Esophagus squamous epithelium (tissue), 5 donors: ENCODE measurements at regions not wholly inside any gene's neighbourhood (a gene's known extent, or its start where the extent isn't known, plus 50 kb on each side); places are given as distances from the start of the nearest gene placed in this dataset.

ENCODE experiments used
- DNase-seq: peaks from one replicate; lab custom pipeline; 2025; lab: John Stamatoyannopoulos, UW
- H3K27ac ChIP-seq, 4 donors: fragments of 200-600 bp; sonication (generic); one replicate each; pipeline ENCODE4 v1.5.1; 2016 to 2019; ENCODE audit warnings: mild to moderate bottlenecking in 1 of 4
- H3K27me3 ChIP-seq, 4 donors: fragments of 200-600 bp; sonication (generic); 1 replicate in 3 of 4; 2 replicates in 1 of 4; pipeline versions ENCODE4 v1.5.1 to v1.6.0; 2017 to 2021; ENCODE audit warnings: antibody characterized with exemption in 1 of 4
- H3K36me3 ChIP-seq, 3 donors: fragments of 200-600 bp; sonication (generic); one replicate each; pipeline ENCODE4 v1.5.1; 2016 to 2019
- H3K4me1 ChIP-seq, 3 donors: fragments of 200-600 bp; sonication (generic); one replicate each; pipeline ENCODE4 v1.5.1; 2017 to 2019
- H3K4me3 ChIP-seq, 4 donors: fragments of 200-600 bp; sonication (generic); 1 replicate in 3 of 4; 2 replicates in 1 of 4; pipeline ENCODE4 v1.5.1; 2016 to 2019; ENCODE audit warnings: mild to moderate bottlenecking in 2 of 4, moderate library complexity in 1 of 4
- H3K9me3 ChIP-seq, 3 donors: fragments of 200-600 bp; sonication (generic); one replicate each; pipeline ENCODE4 v1.5.1; 2016 to 2019
- POLR2A ChIP-seq, 4 donors: fragments of 450-650 bp; IDR thresholded peaks; one replicate each; pipeline ENCODE4 v1.6.1; 2017; ENCODE audit warnings: antibody characterized with exemption in 4 of 4, mild to moderate bottlenecking in 4 of 4, moderate library complexity in 3 of 4
- WGBS, 2 donors: methylation state at CpG; one replicate each; pipeline ENCODE4 v1.1.5; 2018; 5-methylcytosine and 5-hydroxymethylcytosine counted together
- intact Hi-C: fragments of 100-400 bp; cut with DNase I; formaldehyde crosslinking; loops from one replicate; pipeline ENCODE4 v1.15.0; 2022
- TF ChIP-seq, protein P1 (sequence below), 6 experiments: fragments of 450-650 bp in 4 of 6; fragments of 200-600 bp in 2 of 6; sonication (generic) in 2 of 6; IDR thresholded peaks; one replicate each; pipeline ENCODE4 v1.5.1; 2016 to 2019; ENCODE audit warnings: antibody characterized with exemption in 6 of 6, mild to moderate bottlenecking in 4 of 6, moderate library complexity in 4 of 6
- donor health status: DM: yes; HTN: yes; CAD: no.

DNA sequence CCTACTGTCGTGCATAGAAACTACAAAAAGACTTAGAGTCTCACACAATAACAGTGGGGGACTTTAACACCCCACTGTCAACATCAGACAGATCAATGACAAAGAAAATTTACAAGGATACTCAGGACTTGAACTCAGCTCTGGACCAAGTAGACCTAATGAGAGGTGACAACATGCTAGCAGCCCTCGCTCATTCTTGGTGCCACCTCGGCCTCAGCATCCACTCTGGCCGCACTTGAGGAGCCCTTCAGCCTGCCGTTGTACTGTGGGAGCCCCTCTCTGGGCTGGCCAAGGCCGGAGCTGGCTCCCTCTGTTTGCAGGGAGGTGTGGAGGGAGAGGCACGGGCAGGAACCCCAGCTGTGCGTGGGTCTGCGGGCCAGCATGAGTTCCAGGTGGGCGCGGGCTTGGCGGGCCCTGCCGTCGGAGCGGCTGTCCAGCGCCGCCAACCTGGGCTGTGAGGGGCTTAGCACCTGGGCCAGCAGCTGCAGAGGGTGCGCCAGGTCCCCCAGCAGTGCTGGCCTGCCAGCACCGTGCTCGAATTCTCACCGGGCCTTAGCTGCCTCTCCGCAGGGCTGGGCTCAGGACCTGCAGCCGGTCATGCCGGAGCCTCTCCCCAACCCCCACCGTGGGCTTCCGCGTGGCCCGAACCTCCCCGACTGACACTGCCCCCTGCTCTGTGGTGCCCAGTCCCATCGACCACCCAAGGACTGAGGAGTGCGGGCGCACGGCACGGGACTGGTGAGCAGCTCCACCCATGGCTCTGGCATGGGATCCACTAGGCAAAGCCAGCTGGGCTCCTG is 205.6 kb downstream of the FRK start:
- no peaks in the 10 kb centered on the region for H3K27me3 ChIP-seq
- intact Hi-C loops: no loop called here
- H3K27ac ChIP-seq: no peak overlapping the region
- no peak for DNase-seq
- H3K4me1 ChIP-seq: no peaks in the 10 kb centered on the region
- no peak for TF ChIP-seq POLR2A (IDR thresholded peaks at IDR 0.05)
- TF ChIP-seq, protein P1, sequence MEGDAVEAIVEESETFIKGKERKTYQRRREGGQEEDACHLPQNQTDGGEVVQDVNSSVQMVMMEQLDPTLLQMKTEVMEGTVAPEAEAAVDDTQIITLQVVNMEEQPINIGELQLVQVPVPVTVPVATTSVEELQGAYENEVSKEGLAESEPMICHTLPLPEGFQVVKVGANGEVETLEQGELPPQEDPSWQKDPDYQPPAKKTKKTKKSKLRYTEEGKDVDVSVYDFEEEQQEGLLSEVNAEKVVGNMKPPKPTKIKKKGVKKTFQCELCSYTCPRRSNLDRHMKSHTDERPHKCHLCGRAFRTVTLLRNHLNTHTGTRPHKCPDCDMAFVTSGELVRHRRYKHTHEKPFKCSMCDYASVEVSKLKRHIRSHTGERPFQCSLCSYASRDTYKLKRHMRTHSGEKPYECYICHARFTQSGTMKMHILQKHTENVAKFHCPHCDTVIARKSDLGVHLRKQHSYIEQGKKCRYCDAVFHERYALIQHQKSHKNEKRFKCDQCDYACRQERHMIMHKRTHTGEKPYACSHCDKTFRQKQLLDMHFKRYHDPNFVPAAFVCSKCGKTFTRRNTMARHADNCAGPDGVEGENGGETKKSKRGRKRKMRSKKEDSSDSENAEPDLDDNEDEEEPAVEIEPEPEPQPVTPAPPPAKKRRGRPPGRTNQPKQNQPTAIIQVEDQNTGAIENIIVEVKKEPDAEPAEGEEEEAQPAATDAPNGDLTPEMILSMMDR (IDR thresholded peaks at IDR 0.05): no peak
- WGBS, 2 donors: 85 to 94% methylated on average over 6 to 15 of the region's 34 CpGs
- peaks cover 0 to 11% (median 2%) of the 10 kb centered on the region in 3 donors for H3K9me3 ChIP-seq
- H3K4me3 ChIP-seq: no peak overlapping the region
- H3K36me3 ChIP-seq: no peaks in the 10 kb centered on the region

DNA sequence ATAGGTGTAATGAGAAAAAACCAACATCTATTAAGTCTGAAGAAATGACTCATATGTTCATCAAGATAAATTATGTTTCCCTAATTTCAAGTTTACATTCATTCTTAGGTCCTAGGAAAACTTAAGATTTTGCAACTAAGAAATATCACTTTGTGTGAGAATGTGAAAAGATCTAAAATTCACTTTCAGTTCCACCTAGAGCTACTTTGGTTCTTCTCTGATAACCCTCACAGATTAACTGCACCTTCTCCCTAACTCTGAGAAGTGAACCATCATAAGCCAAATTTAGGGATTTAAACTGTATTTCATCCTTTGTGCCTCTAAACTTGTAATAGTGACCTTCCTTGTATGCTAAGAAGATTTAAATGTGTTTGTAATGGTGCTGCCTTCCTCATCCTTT is 213.0 kb downstream of the FRK start:
- intact Hi-C loops: no loop called here
- Histone ChIP-seq H3K27ac (no peak overlapping the region), H3K36me3 (no peaks in the 10 kb centered on the region), H3K4me1 (no peaks in the 10 kb centered on the region), H3K4me3 (no peak overlapping the region), H3K9me3 (no peaks in the 10 kb centered on the region), H3K27me3 (no peaks in the 10 kb centered on the region)
- TF ChIP-seq, protein P1 (IDR thresholded peaks at IDR 0.05): no peak
- no peak for TF ChIP-seq POLR2A (IDR thresholded peaks at IDR 0.05)
- DNase-seq: no peak

DNA sequence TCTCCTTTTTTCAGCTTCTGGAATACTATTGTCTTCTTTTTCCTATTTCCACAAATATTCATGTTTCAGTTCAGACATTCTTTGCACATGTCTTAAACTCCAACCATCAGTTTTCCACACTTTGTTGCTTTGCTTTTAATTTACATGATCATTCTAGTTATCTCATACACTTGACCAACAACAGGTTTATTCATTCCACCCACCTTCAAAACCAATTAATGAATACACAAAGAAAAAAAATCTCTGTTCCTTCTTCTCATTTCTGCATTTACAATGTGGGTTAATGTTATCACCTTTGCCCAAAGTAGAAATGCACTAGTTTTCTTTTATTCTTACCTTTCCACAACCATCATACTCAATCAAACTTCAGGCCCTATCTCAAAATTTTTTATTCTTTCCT is 216.7 kb downstream of the FRK start:
- H3K27me3 ChIP-seq: no peaks in the 10 kb centered on the region
- no peaks in the 10 kb centered on the region for H3K4me1 ChIP-seq
- no peak for DNase-seq
- TF ChIP-seq, protein P1 (IDR thresholded peaks at IDR 0.05): no peak
- TF ChIP-seq POLR2A (IDR thresholded peaks at IDR 0.05): no peak
- no peak overlapping the region for H3K4me3 ChIP-seq
- H3K36me3 ChIP-seq: no peaks in the 10 kb centered on the region
- H3K9me3 ChIP-seq: no peaks in the 10 kb centered on the region
- H3K27ac ChIP-seq: no peak overlapping the region
- intact Hi-C loops: no loop called here

DNA sequence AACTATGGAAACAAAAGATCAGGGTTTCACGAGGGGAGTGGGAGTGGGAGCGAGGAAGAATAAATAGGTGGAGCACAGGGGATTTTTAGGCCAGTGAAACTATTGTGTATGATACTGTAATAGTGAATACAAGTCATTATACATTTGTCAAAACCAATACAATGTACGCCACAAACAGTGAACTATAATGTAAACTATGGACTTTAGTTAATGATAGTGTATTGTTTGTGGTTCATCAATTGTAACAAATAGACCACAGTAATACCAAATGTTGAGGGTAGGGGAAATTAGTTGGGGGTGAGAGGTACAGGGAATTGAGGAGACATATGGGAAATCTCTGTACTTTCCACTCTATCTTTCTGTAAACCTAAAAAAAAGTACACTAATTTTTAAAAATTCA is 218.4 kb downstream of the FRK start:
- 54 to 62% methylated on average over 3 of the region's 3 CpGs for WGBS, 2 donors
- intact Hi-C loops: no loop called here

DNA sequence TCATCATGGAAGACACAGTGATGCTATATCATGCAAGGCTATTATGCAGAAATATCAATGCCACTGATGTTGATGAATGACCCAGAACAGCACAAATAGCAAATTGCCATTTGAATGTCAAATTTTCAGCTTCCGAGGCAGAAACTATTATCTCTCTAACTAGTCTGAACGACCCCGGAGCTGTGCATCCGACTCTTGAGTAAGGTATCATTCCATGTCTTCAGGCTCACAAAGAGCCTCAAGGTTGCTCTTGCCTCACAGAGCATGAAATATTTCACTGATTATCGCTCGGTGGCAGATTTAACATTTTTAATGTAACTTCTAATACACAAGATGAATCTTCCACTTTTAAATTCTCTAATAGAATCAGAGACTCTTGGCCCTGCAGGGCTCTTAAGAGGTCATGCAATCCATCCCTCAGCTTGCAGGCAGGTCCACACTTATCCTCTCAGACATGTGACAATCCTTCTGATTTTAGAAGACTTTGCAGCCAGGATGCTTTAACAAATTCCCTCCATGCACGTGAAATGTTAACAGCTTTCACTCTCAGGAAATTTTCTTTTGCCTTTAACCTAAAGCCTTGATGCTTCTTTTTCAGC is 221.0 kb downstream of the FRK start:
- no peak for TF ChIP-seq POLR2A (IDR thresholded peaks at IDR 0.05)
- TF ChIP-seq, protein P1 (IDR thresholded peaks at IDR 0.05): no peak
- DNase-seq: no peak
- H3K27me3 ChIP-seq: no peaks in the 10 kb centered on the region
- no peak overlapping the region for H3K27ac ChIP-seq
- no peak overlapping the region for H3K4me3 ChIP-seq
- WGBS, 2 donors: 83 to 86% methylated on average over 7 of the region's 7 CpGs
- no peaks in the 10 kb centered on the region for H3K4me1 ChIP-seq
- H3K36me3 ChIP-seq: no peaks in the 10 kb centered on the region
- no peaks in the 10 kb centered on the region for H3K9me3 ChIP-seq
- intact Hi-C loops: no loop called here

More for the DNA sequence above, 218.4 kb downstream of the FRK start:
- Histone ChIP-seq H3K9me3 (no peaks in the 10 kb centered on the region), H3K36me3 (no peaks in the 10 kb centered on the region), H3K27me3 (no peaks in the 10 kb centered on the region), H3K27ac (no peak overlapping the region), H3K4me3 (no peak overlapping the region), H3K4me1 (no peaks in the 10 kb centered on the region)
- TF ChIP-seq, protein P1 (IDR thresholded peaks at IDR 0.05): no peak
- no peak for DNase-seq
